ENCODE measurements at regions not wholly inside any gene's neighbourhood (a gene's known extent, or its start where the extent isn't known, plus 50 kb on each side); places are given as distances from the start of the nearest gene placed in this dataset.

DNA sequence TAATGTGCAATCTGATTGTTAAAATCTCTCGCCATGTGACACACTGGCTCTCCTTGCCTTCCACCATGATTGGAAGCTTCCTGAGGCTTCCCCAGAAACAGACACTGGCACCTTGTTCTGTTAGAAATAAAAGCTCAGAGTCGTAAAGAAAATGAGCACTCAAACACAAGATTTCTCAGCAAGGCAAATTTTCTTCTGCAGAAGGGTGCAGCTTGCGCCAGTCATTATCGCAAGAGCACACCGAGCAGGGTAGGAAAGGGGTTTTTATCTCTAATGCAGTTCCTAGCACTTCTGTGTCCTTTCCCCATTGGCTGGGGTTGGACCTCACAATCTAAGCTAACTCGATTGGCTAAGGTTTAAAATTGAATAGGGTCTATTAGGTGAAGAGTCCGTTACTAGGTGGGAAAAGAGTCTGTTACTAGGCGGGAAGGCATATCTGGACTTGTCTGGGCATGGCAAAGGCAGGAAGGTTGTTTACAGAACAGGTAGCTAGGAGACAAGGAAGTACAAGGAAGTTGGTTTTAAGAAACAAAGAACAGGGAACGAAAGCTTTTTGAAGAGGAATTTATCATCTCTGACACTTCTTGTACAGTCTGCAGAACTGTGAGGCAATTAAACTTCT, 62.6 kb upstream of the BICD1 start:
- Histone ChIP-seq H3K4me3 (ENCODE audit: low read length) (no peak overlapping the region), H3K9me2 (replicated peaks; ENCODE audit: low read length) (no peaks in the 10 kb centered on the region), H3K79me2 (ENCODE audit: low read length) (no peaks in the 10 kb centered on the region), H3K36me3 (ENCODE audit: low read depth, low read length) (no peaks in the 10 kb centered on the region), H3K27ac (ENCODE audit: low read length) (no peak overlapping the region), H3K9me3 (ENCODE audit: low read length) (no peaks in the 10 kb centered on the region), H3K4me1 (ENCODE audit: insufficient read depth, low read length) (no peaks in the 10 kb centered on the region), H3K4me2 (ENCODE audit: low read length) (no peak overlapping the region), H3K27me3 (ENCODE audit: low read length) (no peaks in the 10 kb centered on the region), H4K20me1 (ENCODE audit: low read length) (no peaks in the 10 kb centered on the region), H2AFZ (ENCODE audit: low read length) (no peak overlapping the region), H3K9ac (ENCODE audit: low read length) (no peak overlapping the region), H3F3A (ENCODE audit: low read length, unreplicated experiment) (no peaks in the 10 kb centered on the region)
- no TSS peak for BruUV-seq (replicated peaks)
- TF ChIP-seq EZH2phosphoT487 (IDR thresholded peaks at IDR 0.05; ENCODE audit: borderline replicate concordance, low read length) (no peak), CTCF (conservative IDR thresholded peaks at IDR 0.05; ENCODE audit: low read depth, low read length) (no peak), EZH2 (IDR thresholded peaks at IDR 0.05; ENCODE audit: low read length, unreplicated experiment) (no peak)
- ATAC-seq (no peak), DNase-seq (no peak)
- ChIA-PET POLR2A (ENCODE audit: unreplicated experiment) (no interaction called here), CTCF (no interaction called here)
- intact Hi-C loops (cut with micrococcal nuclease) = no loop called here

GRCh38 chr12:32047357-32048212, 59.1 kb upstream of the BICD1 start:
- H3K4me3 ChIP-seq (ENCODE audit: low read length) = no peak overlapping the region
- no TSS peak for BruUV-seq (replicated peaks)

More at GRCh38 chr12:32047357-32048212, 59.1 kb upstream of the BICD1 start:
- Histone ChIP-seq H3K9ac (ENCODE audit: low read length) (no peak overlapping the region), H3K36me3 (ENCODE audit: low read depth, low read length) (no peaks in the 10 kb centered on the region), H3K4me2 (ENCODE audit: low read length) (no peak overlapping the region), H3F3A (ENCODE audit: low read length, unreplicated experiment) (no peaks in the 10 kb centered on the region), H3K79me2 (ENCODE audit: low read length) (no peaks in the 10 kb centered on the region), H3K9me2 (replicated peaks; ENCODE audit: low read length) (no peaks in the 10 kb centered on the region), H2AFZ (ENCODE audit: low read length) (no peak overlapping the region), H3K9me3 (ENCODE audit: low read length) (no peaks in the 10 kb centered on the region), H3K27ac (ENCODE audit: low read length) (no peak overlapping the region), H3K4me1 (ENCODE audit: insufficient read depth, low read length) (peaks cover 7% of the 10 kb centered on the region), H4K20me1 (ENCODE audit: low read length) (no peaks in the 10 kb centered on the region), H3K27me3 (ENCODE audit: low read length) (no peaks in the 10 kb centered on the region)
- ChIA-PET CTCF (no interaction called here), POLR2A (ENCODE audit: unreplicated experiment) (no interaction called here)
- intact Hi-C loops (cut with micrococcal nuclease) = no loop called here
- ATAC-seq (no peak), DNase-seq (no peak)
- TF ChIP-seq EZH2 (IDR thresholded peaks at IDR 0.05; ENCODE audit: low read length, unreplicated experiment) (no peak), CTCF (conservative IDR thresholded peaks at IDR 0.05; ENCODE audit: low read depth, low read length) (no peak), EZH2phosphoT487 (IDR thresholded peaks at IDR 0.05; ENCODE audit: borderline replicate concordance, low read length) (no peak)

Measured in PC-3 (cell line).